ENCODE measurements at regions not wholly inside any gene's neighbourhood (a gene's known extent, or its start where the extent isn't known, plus 50 kb on each side); places are given as distances from the start of the nearest gene placed in this dataset.
"Not testable (repeated sequence)": the region's sequence is repeated elsewhere in the genome, so short reads cannot be mapped to it uniquely, and the experiment has no call there.

GRCh38 chr2:12877761-12878160 lies 161.0 kb downstream of the TRIB2 start:
- no peak for DNase-seq (ENCODE audit: low read depth in 2 of 2)

DNA sequence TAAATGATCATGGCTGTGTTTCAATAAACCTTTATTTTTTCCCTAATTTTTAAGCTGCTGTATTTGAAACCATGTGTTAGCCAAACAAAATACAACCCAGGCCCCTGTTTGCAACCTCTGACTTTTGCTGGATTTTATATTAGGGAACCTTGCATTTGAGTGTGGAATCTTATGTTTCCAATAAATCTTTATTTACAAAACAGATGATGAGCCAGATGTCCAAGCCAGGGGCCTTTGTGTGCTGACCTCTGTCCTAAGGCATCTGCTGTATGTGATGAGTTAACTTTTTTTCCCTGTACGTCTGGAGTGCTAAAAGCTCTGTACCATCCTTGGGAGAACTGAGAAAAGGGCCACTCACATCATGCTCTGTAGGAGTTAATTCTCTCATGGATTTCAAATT lies 162.9 kb downstream of the TRIB2 start:
- DNase-seq (ENCODE audit: low read depth in 2 of 2) = no peak

GRCh38 chr2:12881952-12882351 lies 165.2 kb downstream of the TRIB2 start:
- DNase-seq (ENCODE audit: low read depth in 2 of 2) = no peak

DNA sequence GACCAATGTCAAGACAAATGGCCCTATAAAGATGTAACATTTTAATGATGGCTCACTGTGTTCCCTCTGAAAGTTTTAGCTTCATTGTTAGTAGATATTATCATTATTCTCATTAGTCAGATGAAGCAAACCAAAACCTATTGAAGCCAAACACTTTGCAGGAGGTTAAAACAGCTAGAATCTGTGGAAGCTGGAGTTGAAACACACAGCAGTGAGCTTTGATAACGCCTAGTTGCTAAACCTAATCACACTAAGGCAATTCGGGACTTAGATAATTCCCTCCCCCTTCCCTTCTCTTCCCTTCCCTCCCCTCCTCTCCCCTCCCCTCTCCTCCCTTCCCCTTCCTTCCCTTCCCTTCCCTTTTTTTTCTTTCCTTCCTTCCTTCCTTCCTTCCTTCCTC lies 165.7 kb downstream of the TRIB2 start:
- DNase-seq (ENCODE audit: low read depth in 2 of 2) = no peak

DNA sequence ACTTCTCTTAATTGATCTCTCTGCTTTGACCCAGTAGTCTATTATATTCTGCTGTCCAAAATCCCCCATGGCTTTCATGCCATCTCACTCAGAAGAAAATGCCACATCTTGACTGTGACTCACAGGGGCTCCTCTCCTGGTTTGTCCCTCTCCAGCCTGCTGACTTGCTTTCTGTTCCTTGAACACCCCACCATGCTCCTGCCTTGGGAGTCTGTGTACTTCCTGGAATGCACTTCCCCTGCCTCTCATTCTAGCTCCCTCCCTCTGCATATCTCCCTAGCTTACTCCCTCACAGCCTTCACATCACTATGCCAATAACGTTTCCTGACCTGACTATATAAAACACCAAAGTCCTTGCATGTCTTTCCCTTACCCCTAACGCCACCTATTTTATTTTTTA lies 167.2 kb downstream of the TRIB2 start:
- DNase-seq (ENCODE audit: low read depth in 2 of 2) = no peak

- no peak for DNase-seq (ENCODE audit: low read depth in 2 of 2)
Measured at GRCh38 chr2:12884713-12885282, 168.1 kb downstream of the TRIB2 start.

- no peak for DNase-seq (ENCODE audit: low read depth in 2 of 2)
Measured at GRCh38 chr2:12890066-12890465, 173.3 kb downstream of the TRIB2 start.

DNA sequence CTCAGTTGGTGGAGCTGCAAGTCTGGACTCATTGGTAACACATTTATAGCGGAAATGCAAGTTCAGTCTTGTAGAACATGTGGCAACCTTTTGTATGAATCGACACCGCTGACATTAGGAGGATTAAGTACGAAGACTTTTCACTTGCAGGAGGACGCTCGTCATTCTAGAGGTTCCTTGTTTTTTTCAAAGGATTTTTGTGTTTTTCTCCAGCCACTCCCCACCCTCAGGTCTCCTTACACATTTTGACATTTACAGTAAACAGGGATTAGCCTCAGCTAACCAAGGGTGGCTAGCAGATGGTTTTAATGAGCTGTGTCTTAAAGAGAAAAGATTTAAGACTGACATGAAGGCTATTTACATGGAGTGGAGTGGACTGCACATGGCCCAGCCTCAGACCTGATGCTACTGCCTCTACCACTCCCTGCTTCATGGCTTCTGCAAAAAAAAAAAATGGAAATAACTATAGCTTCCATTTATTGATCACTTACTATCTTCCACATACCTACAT lies 173.8 kb downstream of the TRIB2 start:
- no peak for DNase-seq (ENCODE audit: low read depth in 2 of 2)

GRCh38 chr2:12895017-12895416 lies 178.3 kb downstream of the TRIB2 start:
- no peak for DNase-seq (ENCODE audit: low read depth in 2 of 2)

- no peak for DNase-seq (ENCODE audit: low read depth in 2 of 2)
Measured at GRCh38 chr2:12896318-12896982, 179.7 kb downstream of the TRIB2 start.

- no peak for DNase-seq (ENCODE audit: low read depth in 2 of 2)
Measured at GRCh38 chr2:12897181-12897580, 180.4 kb downstream of the TRIB2 start.

DNA sequence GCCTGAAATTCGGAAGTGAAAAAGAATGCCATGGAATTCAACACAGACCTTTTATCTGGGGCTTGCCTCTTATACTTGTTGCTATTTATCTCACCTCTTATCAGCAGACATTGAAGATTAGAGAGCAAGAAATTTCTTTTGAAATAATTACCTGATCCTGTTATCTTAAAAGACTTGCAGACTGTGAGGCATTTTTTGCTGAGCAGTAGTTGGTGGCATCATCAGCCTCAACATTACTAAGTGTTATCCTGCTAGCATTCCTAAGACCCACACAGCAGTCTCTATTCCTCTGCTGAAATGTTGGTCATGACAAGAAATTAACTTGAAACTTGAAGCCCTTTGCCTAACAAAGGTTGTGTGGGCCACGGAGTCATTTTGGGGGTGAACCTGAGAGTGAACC lies 186.5 kb downstream of the TRIB2 start:
- no peak for DNase-seq (ENCODE audit: low read depth in 2 of 2)

DNA sequence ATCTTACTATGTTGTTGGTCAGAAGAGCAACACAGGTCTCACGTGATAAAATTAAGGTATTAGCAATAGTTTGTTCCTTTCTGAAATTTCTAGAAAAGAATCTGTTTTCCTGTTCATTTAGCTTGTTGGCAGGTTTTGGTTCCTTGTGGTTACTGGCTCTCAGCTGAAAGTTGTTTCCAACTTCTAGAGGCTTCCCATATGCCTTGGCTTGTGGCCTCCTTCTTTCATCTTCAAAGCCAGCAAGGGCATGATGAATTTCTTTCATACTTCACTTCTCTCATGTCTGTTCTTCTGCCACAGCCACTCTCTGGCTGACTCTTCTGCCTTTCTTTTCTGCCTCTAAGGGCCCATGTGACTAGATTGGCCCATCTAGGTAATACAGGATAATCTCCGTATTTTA lies 193.7 kb downstream of the TRIB2 start:
- DNase-seq (ENCODE audit: low read depth in 2 of 2) = no peak

- no peak for DNase-seq (ENCODE audit: low read depth in 2 of 2)
Measured at GRCh38 chr2:12915787-12916186, 199.1 kb downstream of the TRIB2 start.

DNA sequence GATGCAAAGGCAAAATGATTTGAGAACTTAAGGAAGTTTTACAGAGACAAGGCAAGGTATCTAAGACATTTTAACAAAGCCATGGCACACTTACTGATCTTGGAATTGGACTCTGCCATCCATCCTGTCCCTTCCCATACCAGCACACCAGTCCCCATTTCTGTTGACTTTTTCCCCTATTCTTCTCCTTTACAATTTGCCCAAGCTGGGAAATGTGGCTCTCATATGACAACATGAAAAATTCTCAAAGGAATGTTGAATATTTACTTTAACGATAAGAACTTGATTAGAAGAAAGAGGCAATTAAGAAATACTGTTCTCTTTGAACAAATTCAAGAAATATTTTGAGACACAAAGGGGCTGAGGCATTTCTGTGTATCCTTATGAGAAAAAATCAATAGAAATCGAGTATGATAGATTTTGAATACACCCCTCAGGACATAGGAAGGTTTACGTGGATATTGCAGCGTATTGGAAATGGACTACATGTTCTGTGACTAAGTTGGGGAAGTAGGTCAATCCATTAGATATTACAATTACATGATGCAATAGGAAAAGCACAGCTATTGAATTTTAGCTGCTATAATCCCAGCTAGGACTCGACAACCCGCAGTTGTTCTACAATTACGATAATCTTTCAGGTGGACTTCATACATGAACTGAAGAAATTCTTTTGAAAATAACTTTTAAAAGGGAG lies 201.6 kb downstream of the TRIB2 start:
- DNase-seq (ENCODE audit: low read depth in 2 of 2) = no peak

GRCh38 chr2:12918835-12919445 lies 202.2 kb downstream of the TRIB2 start:
- no peak for DNase-seq (ENCODE audit: low read depth in 2 of 2)

DNA sequence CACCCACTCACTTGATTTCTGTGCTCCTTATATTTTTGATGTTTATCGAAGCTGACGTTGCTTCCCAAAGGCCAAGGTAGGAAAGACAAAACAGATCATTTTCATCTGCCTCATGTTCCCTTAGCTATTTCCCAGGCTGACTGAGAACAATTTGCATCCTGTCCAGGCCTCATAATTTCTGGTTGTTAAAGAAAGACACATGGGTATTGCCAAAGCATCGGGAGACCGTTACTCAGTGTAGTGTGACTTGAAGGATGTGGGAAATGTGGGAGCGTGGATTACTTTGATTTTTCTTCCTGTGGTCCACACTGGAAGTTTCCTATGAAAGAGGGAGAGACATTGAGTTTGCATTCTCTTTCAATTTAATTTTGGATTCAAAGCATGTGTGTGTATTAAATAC lies 204.6 kb downstream of the TRIB2 start:
- no peak for DNase-seq (ENCODE audit: low read depth in 2 of 2)

- DNase-seq (ENCODE audit: low read depth in 2 of 2) = no peak
Measured at GRCh38 chr2:12923907-12924610, 207.3 kb downstream of the TRIB2 start.

DNA sequence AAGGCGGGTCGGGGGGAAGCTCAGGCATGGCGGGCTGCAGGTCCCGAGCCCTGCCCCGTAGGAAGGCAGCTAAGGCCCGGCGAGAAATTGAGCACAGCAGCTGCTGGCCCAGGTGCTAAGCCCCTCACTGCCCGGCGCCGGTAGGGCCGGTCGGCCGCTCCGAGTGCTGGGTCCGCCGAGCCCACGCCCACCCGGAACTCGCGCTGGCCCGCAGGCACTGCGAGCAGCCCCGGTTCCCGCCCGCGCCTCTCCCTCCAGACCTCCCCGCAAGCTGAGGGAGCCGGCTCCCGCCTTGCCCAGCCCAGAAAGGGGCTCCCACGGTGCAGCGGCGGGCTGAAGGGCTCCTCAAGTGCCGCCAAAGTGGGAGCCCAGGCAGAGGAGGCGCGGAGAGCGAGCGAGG lies 209.9 kb downstream of the TRIB2 start:
- DNase-seq (ENCODE audit: low read depth in 2 of 2) = not testable (repeated sequence)

DNA sequence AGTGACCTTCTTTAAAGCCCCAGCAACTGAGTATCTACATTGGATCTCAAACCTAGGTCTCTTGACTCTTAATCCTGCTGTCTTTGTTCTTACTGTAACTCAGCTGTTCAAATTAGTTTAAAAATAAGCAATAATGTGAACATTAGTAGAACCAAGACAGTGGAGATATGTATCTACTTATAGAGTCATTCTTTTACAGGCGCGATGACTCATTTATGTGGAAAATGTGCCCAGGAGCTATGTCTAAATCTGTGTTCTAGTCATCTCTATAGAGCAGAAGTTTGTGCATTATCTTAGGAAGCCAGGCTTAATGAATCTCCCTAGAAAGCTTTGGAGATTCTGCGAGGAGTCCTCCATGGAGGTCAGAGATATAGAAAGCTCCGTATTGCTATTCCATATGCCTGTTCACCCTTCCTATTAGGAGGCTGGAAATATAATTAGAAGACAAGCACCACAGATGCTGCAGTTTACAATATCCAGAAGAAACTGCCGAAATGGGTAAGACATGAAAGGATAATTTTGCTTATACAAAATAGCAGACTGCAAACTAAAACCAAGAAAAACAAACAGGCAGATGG lies 211.6 kb downstream of the TRIB2 start:
- no peak for DNase-seq (ENCODE audit: low read depth in 2 of 2)

- DNase-seq (ENCODE audit: low read depth in 2 of 2) = no peak
Measured at GRCh38 chr2:12928775-12929401, 212.2 kb downstream of the TRIB2 start.

All from stimulated activated CD8-positive, alpha-beta memory T cell treated with anti-CD3 and anti-CD28 coated beads, Interleukin-2, amount 100 ng/mL, for 1 hour (primary cell).